HG03558 (cell line): ENCODE measurements at regions not wholly inside any gene's neighbourhood (a gene's known extent, or its start where the extent isn't known, plus 50 kb on each side); places are given as distances from the start of the nearest gene placed in this dataset.

Source experiments
- ATAC-seq: cut with Tn5 transposase; IDR thresholded peaks from one replicate; pipeline ENCODE4 v1.9.1; 2021; ENCODE audit warnings: moderate number of reproducible peaks; ENCODE audit not compliant: unreplicated experiment; ENCODE audit errors: extremely low read depth

- ATAC-seq = no peak
These were observed 144.4 kb upstream of the ZFHX3 start for GRCh38 chr16:73192232-73192894.

DNA sequence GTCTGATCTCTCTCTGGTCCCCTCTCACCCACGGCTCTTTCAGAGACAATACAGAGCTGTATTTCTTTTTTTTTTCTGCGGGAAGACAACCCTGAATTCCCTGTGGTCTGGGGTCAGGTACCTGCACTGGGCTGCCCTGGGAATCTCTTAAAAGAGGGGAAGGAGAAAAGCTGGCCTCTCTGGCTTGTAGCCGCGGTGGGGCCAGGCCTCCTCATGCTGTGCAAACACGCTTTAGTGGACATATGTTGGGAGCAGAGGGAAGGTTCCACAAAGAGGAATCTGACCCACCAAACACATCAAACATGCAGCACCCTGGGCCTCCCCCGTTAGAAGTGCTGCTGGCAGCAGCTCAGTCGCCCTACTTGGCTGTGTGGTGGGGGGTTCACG is 143.7 kb upstream of the ZFHX3 start:
- ATAC-seq = no peak

DNA sequence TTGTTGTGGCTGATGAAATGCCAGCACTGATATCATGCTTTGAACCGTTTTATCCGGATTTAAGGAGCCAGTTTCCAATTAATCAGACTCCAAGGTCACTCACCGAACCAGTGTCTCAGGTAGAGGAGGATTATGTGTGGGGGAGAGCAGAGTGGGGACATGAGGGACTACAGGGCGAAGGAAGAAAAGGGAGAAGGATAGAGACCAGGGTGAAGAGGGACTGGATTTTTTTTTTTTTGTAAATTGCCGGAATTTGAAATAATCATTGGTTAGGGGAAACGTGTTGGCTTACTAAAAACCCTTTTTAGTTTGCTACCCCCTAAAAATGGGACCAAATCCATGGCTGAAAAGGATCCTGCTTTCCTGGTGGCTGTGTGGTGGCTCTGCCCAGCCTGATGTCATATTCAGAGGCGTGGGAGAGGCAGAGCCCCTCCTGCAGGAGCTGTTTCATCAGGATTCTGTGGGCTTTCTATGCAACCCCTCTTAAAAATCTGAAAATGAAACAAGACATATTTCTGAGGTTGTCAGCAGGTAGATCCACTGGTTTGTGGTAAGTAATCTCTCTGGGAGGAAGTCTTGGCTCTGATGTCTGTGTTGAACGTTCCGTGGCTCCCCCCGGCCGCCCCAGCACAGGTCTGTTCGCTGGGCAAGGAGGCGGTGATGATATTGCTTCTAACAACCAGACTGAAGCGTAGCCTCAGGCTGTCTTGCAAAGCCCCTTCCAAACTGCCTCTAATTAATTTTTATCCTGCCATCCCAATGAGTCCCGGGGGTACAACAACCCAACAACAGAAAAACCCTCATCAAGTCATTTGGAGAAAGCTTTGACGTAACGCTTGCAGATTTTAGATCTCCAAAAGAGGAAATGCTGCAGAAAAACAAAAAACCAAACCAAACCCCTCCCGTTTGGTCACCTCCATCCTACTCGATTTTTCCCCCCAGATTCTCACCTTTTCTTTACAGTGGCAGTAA is 143.0 kb upstream of the ZFHX3 start:
- no peak for ATAC-seq

DNA sequence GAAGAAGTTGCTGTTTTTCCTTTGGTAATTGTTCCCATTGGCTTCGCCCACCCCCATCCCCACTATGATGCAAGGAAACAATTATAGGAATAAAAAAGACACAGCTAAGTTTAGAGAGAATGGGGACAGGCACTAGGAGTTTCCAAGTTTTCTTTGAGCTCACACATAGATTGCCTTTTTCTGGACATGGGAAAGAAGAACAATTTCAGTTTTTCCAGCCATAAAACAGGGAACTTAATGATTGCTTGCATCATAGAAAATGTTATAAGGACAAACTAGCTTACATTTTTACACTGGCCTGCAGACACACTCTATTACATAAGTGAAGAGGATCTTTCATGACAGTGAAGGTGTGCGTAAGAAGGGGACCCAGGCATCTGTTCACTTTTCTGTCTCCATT is 142.3 kb upstream of the ZFHX3 start:
- no peak for ATAC-seq

DNA sequence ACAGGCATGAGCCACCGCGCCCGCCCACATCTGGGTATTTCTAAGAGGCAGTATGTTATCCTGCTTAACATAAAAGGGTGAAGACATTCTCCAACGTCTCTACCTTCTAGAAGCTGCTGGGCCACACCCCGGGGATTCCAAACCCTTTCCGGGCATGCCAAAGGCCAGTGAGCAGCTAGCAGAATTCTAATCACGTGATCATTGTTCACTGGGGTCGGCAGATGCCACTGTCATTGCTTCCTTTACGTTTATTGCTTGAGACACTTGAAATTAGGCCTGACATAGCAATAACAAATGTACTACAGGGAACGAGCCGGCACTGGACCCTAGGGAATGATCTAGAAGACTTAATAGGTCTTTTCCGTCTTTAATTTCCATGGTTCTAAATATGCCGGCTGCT is 141.2 kb upstream of the ZFHX3 start:
- no peak for ATAC-seq

GRCh38 chr16:73186752-73187601 is 139.0 kb upstream of the ZFHX3 start:
- no peak for ATAC-seq

DNA sequence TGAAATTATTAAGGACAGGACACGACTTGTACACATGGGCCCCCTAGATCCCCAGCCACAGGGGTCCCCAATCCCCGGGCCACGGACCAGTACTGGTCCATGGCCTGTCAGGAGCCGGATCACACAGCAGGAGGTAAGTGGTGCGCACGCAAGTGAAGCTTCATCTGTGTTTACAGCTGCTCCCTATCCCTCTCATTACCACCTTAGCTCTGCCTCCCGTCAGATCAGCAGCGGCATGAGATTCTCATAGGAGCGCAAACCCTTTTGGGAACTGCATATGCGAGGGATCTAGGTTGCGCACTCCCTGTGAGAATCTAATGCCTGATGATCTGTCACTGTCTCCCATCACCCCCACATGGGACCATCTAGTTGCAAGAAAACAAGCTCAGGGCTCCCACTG is 137.8 kb upstream of the ZFHX3 start:
- no peak for ATAC-seq

DNA sequence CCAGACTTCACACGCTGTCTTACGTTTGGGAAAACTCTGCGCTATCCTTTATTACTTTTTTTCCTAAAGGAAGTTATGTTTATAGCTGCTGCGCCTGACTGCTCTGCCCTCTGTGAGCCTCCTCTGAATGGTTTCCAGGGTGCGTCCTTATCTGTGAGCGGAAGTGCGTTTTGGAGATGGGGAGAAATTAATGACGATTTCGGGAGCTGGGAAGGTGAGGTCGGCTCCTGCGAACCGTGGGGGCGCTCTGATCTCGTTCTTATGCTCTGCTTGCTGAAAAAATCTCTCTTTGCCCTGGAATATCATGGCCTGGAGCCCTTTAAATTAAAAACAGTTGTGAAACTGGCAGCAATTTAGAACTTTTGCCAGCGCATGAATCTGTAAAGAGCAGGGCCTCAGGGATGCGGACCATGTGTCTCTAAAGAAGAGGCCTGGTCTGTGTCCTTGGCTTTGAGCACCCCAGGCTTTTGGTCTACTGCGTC is 135.7 kb upstream of the ZFHX3 start:
- ATAC-seq = no peak

GRCh38 chr16:73179705-73180331 is 131.9 kb upstream of the ZFHX3 start:
- ATAC-seq = no peak

DNA sequence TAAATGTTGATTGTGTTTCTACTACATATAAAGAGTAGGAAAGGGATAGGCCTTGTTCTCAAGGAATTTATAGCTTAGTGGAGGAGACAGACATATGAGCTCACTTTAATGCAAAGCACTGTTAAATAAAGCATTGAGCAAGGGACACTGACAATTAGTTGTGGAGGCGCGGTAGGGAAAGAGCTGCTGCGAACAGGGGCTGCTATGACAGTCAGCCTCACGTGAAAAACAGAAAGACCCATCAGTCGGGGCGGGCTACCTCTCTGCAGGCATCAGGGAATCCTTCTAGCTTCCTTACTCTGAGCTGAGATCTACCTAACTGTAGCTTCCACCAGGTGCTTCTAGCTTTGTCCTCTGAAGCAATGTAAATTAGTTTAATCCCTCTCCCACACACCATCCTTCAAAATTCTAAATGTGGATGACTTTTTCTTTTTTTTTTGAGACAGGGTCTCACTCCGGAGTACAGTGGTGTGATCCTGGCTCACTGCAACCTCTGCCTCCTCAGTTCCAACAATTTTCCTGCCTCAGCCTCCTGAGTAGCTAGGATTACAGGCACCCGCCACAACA is 129.9 kb upstream of the ZFHX3 start:
- no peak for ATAC-seq

DNA sequence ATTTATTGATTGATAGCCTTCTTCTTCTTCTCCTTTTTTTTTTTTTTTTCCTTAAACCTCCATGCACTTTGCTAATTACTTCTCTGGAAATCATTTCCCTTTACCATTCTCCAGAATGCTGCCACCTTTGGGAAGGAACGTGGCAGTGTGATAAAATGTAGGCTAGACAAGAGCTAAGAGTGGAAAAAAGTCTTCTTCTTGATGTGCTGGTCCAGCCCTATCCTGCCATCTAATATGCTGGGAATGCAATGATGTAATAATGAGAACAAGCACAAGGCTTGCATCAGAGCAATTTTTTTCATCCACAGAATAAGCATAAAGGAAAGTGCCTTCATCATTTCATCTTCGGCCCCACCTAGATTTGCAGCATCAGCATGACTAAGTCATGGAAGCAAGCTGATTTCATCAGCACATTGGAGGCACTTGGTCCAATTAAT is 128.7 kb upstream of the ZFHX3 start:
- no peak for ATAC-seq

- ATAC-seq = no peak
These were observed 125.2 kb upstream of the ZFHX3 start for GRCh38 chr16:73172973-73173709.

GRCh38 chr16:73172241-73172972 is 124.5 kb upstream of the ZFHX3 start:
- no peak for ATAC-seq

DNA sequence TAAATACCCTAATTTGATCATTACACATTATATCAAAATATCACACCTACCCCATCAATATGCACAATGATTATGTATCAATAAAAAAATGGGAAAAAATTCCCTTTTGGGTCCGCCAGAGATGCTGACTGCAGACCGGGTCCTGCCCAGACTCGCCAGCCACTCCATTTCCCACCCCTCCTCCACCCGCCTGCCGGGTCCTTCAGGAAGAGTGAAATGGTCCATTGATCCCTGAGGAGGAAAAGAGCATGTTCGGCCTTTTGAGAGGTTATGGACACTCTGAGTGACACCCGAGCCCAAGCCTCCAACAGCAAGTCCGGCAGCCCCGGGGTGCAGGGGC is 123.9 kb upstream of the ZFHX3 start:
- no peak for ATAC-seq

DNA sequence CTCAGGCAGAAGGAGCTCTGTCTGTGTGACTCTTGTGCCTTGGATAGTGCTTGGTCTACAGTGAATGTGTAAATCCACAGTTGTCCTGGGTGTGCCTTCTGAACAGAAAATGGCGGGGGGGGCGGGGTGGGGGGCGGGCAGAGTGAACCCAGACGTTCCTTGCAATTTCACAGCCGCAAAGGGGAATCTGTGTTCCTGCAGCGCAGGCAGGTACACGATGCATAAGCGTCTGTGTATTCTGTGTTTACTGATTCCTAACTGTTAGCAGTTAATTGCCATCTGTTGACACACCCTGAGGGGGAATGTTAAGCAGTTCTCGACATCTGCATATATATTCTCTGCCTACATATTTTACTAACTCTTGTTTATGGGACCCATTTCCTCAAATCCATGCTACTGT is 123.5 kb upstream of the ZFHX3 start:
- ATAC-seq = no peak

GRCh38 chr16:73170612-73171038 is 122.7 kb upstream of the ZFHX3 start:
- ATAC-seq = no peak

- no peak for ATAC-seq
These were observed 119.1 kb upstream of the ZFHX3 start for GRCh38 chr16:73166947-73167550.

DNA sequence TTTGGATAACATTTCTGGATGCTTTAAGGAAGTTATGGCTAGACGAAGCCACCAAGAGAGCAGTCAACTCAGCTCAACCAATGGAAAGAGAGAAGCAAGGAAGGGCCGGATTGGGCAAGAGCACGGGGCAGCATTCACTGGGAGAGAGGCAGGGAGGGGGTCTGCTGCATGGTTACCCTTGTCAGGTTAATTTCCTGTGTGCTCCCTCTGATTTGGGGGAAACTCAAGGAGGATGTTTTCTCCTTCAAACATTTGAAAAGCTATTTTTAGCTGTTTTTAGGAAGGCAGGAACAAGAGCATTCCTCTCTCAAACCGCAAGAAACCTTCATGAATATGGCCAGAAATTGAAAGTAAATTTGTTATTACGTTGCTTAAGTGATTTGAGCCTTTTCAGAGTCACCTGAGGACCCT is 118.5 kb upstream of the ZFHX3 start:
- ATAC-seq = no peak
